ENCODE measurements at regions not wholly inside any gene's neighbourhood (a gene's known extent, or its start where the extent isn't known, plus 50 kb on each side); places are given as distances from the start of the nearest gene placed in this dataset.

DNA sequence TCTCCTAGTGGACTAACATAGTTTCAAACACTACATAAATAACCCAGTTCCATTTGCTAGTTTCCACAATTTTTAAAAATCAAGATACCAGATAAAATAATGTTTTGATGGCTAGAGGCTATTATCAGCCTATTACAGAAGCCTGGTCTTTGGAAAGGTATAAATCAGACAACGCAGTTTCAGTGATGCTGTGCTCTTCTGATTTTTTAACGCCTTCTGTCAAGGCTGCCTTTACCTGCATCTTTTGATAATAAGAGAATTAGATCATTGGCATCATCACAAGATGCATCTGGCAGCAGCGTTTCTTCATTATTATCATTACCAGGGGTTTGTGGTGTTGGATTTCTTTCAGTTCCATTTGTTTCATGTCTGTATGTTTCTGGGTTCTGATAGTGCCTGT lies 268.7 kb downstream of the MTX2 start (continued):
- TF ChIP-seq, protein P1, sequence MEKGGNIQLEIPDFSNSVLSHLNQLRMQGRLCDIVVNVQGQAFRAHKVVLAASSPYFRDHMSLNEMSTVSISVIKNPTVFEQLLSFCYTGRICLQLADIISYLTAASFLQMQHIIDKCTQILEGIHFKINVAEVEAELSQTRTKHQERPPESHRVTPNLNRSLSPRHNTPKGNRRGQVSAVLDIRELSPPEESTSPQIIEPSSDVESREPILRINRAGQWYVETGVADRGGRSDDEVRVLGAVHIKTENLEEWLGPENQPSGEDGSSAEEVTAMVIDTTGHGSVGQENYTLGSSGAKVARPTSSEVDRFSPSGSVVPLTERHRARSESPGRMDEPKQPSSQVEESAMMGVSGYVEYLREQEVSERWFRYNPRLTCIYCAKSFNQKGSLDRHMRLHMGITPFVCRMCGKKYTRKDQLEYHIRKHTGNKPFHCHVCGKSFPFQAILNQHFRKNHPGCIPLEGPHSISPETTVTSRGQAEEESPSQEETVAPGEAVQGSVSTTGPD (CRISPR knock-in tag; IDR thresholded peaks at IDR 0.05) = no peak
- TF ChIP-seq, protein P2, sequence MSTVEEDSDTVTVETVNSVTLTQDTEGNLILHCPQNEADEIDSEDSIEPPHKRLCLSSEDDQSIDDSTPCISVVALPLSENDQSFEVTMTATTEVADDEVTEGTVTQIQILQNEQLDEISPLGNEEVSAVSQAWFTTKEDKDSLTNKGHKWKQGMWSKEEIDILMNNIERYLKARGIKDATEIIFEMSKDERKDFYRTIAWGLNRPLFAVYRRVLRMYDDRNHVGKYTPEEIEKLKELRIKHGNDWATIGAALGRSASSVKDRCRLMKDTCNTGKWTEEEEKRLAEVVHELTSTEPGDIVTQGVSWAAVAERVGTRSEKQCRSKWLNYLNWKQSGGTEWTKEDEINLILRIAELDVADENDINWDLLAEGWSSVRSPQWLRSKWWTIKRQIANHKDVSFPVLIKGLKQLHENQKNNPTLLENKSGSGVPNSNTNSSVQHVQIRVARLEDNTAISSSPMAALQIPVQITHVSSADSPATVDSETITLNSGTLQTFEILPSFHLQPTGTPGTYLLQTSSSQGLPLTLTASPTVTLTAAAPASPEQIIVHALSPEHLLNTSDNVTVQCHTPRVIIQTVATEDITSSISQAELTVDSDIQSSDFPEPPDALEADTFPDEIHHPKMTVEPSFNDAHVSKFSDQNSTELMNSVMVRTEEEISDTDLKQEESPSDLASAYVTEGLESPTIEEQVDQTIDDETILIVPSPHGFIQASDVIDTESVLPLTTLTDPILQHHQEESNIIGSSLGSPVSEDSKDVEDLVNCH (CRISPR knock-in tag; IDR thresholded peaks at IDR 0.05) = no peak
- no peak for TF ChIP-seq RFXAP (CRISPR knock-in tag; IDR thresholded peaks at IDR 0.05; ENCODE audit: borderline replicate concordance)
- no peak for TF ChIP-seq ZNF326 (CRISPR knock-in tag; IDR thresholded peaks at IDR 0.05; ENCODE audit: borderline replicate concordance)
- TF ChIP-seq, protein P3, sequence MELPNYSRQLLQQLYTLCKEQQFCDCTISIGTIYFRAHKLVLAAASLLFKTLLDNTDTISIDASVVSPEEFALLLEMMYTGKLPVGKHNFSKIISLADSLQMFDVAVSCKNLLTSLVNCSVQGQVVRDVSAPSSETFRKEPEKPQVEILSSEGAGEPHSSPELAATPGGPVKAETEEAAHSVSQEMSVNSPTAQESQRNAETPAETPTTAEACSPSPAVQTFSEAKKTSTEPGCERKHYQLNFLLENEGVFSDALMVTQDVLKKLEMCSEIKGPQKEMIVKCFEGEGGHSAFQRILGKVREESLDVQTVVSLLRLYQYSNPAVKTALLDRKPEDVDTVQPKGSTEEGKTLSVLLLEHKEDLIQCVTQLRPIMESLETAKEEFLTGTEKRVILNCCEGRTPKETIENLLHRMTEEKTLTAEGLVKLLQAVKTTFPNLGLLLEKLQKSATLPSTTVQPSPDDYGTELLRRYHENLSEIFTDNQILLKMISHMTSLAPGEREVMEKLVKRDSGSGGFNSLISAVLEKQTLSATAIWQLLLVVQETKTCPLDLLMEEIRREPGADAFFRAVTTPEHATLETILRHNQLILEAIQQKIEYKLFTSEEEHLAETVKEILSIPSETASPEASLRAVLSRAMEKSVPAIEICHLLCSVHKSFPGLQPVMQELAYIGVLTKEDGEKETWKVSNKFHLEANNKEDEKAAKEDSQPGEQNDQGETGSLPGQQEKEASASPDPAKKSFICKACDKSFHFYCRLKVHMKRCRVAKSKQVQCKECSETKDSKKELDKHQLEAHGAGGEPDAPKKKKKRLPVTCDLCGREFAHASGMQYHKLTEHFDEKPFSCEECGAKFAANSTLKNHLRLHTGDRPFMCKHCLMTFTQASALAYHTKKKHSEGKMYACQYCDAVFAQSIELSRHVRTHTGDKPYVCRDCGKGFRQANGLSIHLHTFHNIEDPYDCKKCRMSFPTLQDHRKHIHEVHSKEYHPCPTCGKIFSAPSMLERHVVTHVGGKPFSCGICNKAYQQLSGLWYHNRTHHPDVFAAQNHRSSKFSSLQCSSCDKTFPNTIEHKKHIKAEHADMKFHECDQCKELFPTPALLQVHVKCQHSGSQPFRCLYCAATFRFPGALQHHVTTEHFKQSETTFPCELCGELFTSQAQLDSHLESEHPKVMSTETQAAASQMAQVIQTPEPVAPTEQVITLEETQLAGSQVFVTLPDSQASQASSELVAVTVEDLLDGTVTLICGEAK (IDR thresholded peaks at IDR 0.05) = no peak
- TF ChIP-seq, protein P3 (CRISPR knock-in tag; IDR thresholded peaks at IDR 0.05) = no peak
- TF ChIP-seq KLF15 (CRISPR knock-in tag; IDR thresholded peaks at IDR 0.05; ENCODE audit: borderline replicate concordance) = no peak
- no peak for TF ChIP-seq AHDC1 (CRISPR knock-in tag; IDR thresholded peaks at IDR 0.05; ENCODE audit: borderline replicate concordance)
- no peak for TF ChIP-seq ZC3H13 (CRISPR knock-in tag; IDR thresholded peaks at IDR 0.05)

Measured in HepG2 (cell line).